Heart right ventricle (tissue), 16 donors: ENCODE measurements at regions not wholly inside any gene's neighbourhood (a gene's known extent, or its start where the extent isn't known, plus 50 kb on each side); places are given as distances from the start of the nearest gene placed in this dataset.

ENCODE experiments used
- ATAC-seq, 8 donors: fragments of 200-7000 bp; cut with Tn5 transposase; one replicate each; pipeline ENCODE4 v1.9.1; 2020; ENCODE audit warnings: mild to moderate bottlenecking in 8 of 8, moderate library complexity in 8 of 8, moderate number of reproducible peaks in 1 of 8
- DNase-seq, 2 donors: peaks; one replicate each; pipeline ENCODE4 v3.0.0-alpha.2; 2020
- H3K27ac ChIP-seq, 10 donors: fragments of 200-600 bp; sonication (generic) in 2 of 10; one replicate each; pipeline versions ENCODE4 v1.5.0 to v1.8.0; 2020 to 2022; ENCODE audit warnings: mild to moderate bottlenecking in 3 of 10
- H3K27me3 ChIP-seq, 7 donors: fragments of 200-600 bp; one replicate each; pipeline ENCODE4 v1.8.0; 2021 to 2022; ENCODE audit warnings: mild to moderate bottlenecking in 2 of 7
- H3K36me3 ChIP-seq, 9 donors: fragments of 200-600 bp; sonication (generic) in 1 of 9; one replicate each; pipeline versions ENCODE4 v1.5.0 to v1.8.0; 2020 to 2022; ENCODE audit warnings: mild to moderate bottlenecking in 2 of 9
- H3K4me1 ChIP-seq, 9 donors: fragments of 200-600 bp; sonication (generic) in 1 of 9; one replicate each; pipeline versions ENCODE4 v1.5.0 to v1.8.0; 2020 to 2022; ENCODE audit warnings: mild to moderate bottlenecking in 4 of 9
- H3K4me3 ChIP-seq, 10 donors: fragments of 200-600 bp; sonication (generic) in 2 of 10; one replicate each; pipeline versions ENCODE4 v1.5.0 to v1.8.0; 2020 to 2022; ENCODE audit warnings: mild to moderate bottlenecking in 7 of 10, moderate library complexity in 2 of 10
- H3K9me3 ChIP-seq, 11 donors: fragments of 200-600 bp in 10 of 11; sonication (generic) in 2 of 11; one replicate each; pipeline versions ENCODE4 v1.5.0 to v1.8.0; 2013 to 2022; ENCODE audit warnings: mild to moderate bottlenecking in 2 of 11, control low read depth in 1 of 11, moderate library complexity in 1 of 11
- WGBS, 2 donors: extraction: QIAGEN DNeasy Blood & Tissue Kit; methylation state at CpG; one replicate each; pipeline ENCODE4 v1.1.7; 2013; ENCODE audit warnings: inconsistent platforms in 1 of 2; 5-methylcytosine and 5-hydroxymethylcytosine counted together
- intact Hi-C, 10 donors: fragments of 100-400 bp; cut with DNase I; formaldehyde crosslinking; loops; one replicate each; pipeline versions ENCODE4 v1.11.1 to v1.14.2; 2022
- TF ChIP-seq, protein P1 (sequence below), 9 donors: fragments of 200-600 bp; sonication (generic) in 2 of 9; IDR thresholded peaks; one replicate each; pipeline versions ENCODE4 v1.5.0 to v1.8.0; 2021 to 2022; ENCODE audit warnings: antibody characterized with exemption in 9 of 9, mild to moderate bottlenecking in 5 of 9, moderate library complexity in 1 of 9
- donor health status: Arrhythmogenic right ventricular cardiomyopathy.
- donor health status: ischemic (EF 13 %, LVEDD 7.1; RV severe dilation, severe dysfunction).
- donor health status: healthy with polysubstance abuse.
- donor health status: DM: no; HTN: yes; CAD: no.
- donor health status: DM: no; HTN: no; CAD: no.
- donor health status: ischemic (EF 25% LVEDD 6.9; RV normal size, moderate dysfunction).
- donor health status: ischemic (EF 25% LVEDD 5.7; RV mildly dilated, moderate dysfunction).
- donor health status: healthy.
- donor health status: DM: yes; HTN: yes; CAD: no.
- donor health status: Ischemic cardiomyopathy.
- donor health status: ischemic (EF 35%, LVEDD 5.7; RV mildly dilated, moderate dysfunction).
- donor health status: nonischemic (EF 11% LVEDD 7.7; RV severe dilation, severe dysfunction).
- donor health status: DM: yes; HTN: yes; CAD: no.
- donor health status: PGD.
- donor health status: ischemic (EF 29% LVEDD 5.4; RV normal size, mild dysfunction).
- donor health status: nonischemic (EF 23%, LVEDD 6.1; RV moderate dilation, normal function).

DNA sequence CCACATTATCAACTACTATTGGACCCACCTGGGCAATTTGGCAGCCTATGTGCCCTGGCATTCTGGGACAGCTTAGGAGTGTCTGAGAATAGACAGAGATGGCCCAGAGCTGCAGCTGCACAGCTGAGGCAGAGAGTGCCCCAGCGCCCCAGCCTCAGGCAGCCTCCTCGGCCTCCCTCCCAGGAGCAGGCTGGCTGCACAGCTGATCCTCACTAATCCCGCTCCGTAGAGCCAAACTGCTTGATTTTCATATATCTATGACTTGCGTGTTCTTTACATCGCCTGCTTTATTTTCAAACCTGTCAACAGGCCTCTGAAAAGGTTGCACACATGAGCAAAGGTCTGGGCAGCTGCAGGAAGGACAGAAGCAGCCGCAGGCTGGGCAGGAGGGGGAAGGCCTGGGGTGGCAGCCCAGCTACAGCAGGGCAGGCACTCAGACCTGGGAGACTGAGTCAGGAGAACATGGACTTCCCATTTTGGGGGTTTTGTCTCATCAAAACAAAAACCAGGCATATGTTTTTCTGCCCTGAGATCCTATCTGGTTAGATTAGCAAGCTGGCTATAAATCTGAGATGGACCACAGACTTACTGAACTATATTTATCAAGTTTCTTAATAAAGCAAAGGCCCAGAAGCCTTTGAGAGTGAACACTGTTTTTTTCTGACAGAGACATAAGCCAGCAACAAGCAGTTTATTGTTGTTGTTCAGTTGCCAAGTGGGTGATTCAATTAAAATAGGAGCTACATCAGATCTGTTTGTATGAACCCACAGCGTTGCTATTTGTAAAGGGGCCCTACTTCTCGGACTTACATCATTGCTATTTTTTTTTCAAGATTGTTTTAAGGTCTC, 301.8 kb upstream of the DUSP10 start:
- H3K9me3 ChIP-seq = no peaks in the 10 kb centered on the region
- no peaks in the 10 kb centered on the region for H3K27me3 ChIP-seq
- H3K4me1 ChIP-seq = peaks cover 3 to 40% (median 14%) of the 10 kb centered on the region in 9 donors
- ATAC-seq (peak; percentile 29 to 83 (median 79)), DNase-seq (peak; percentile 25 to 26)
- whole genome bisulfite sequencing, 2 donors = 20 to 34% methylated on average over 9 of the region's 9 CpGs
- no peak overlapping the region for H3K4me3 ChIP-seq
- intact Hi-C loops = loop anchor here in 2 of 10 donors (5.0 to 10.0 kb wide), 2 partner anchors 299 to 301 kb away; partner anchors contain the start of gene DUSP10 (in 2 of the 2)
- TF ChIP-seq, protein P1, sequence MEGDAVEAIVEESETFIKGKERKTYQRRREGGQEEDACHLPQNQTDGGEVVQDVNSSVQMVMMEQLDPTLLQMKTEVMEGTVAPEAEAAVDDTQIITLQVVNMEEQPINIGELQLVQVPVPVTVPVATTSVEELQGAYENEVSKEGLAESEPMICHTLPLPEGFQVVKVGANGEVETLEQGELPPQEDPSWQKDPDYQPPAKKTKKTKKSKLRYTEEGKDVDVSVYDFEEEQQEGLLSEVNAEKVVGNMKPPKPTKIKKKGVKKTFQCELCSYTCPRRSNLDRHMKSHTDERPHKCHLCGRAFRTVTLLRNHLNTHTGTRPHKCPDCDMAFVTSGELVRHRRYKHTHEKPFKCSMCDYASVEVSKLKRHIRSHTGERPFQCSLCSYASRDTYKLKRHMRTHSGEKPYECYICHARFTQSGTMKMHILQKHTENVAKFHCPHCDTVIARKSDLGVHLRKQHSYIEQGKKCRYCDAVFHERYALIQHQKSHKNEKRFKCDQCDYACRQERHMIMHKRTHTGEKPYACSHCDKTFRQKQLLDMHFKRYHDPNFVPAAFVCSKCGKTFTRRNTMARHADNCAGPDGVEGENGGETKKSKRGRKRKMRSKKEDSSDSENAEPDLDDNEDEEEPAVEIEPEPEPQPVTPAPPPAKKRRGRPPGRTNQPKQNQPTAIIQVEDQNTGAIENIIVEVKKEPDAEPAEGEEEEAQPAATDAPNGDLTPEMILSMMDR (IDR thresholded peaks at IDR 0.05) = peak in 1 of 9 donors; percentile 2
- H3K27ac ChIP-seq = peak overlapping the region; percentile 62 to 88 (median 72)
- H3K36me3 ChIP-seq = no peaks in the 10 kb centered on the region

DNA sequence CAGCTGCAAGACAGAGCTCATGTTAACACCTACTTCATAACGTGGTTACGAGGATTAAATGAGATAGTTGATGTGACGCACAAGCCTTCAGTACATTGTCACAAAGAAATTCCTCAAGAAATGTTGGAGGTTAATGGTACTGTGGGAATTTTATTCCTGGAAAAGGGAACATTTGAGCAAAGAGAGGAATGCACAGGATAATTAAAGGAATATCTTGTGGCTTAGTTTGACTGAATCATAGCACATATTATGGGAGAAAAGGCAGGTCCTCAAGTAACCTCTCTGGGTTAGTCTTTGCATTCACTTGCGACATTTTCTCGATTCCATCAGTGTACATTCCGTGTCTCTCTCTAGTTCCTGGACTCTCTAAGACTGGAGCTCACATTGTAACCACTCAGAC, 300.2 kb upstream of the DUSP10 start:
- no peak for ATAC-seq
- Histone ChIP-seq H3K4me1 (peaks cover 3 to 56% (median 24%) of the 10 kb centered on the region in 9 donors), H3K4me3 (no peak overlapping the region), H3K27me3 (no peaks in the 10 kb centered on the region), H3K27ac (no peak overlapping the region), H3K36me3 (no peaks in the 10 kb centered on the region), H3K9me3 (no peaks in the 10 kb centered on the region)
- intact Hi-C loops = loop anchor here in 2 of 10 donors (5.0 to 10.0 kb wide), 2 partner anchors 297 to 300 kb away; partner anchors contain the start of gene DUSP10 (in 2 of the 2)
- TF ChIP-seq, protein P1 (IDR thresholded peaks at IDR 0.05) = no peak
- DNase-seq = no peak
- WGBS, 2 donors = 85 to 87% methylated on average over 6 of the region's 6 CpGs

DNA sequence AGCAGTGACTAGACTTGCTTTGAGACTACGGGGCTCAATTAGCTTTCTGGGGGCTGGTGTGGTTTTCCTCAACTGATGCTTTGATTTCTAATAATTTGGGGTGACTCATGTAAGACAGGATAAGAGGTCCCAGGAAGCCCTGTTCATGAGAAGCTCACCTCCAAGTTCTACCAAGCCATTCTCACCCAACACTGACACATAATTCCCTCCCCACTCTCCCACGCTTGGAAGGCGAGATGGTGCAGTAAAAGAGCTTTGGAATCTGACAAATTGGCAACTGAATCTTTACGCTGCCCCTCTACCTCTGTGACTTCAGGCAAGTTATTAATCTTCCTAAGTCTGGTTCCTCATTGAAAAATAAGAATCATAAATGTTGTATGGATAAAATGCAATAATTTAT, 299.1 kb upstream of the DUSP10 start:
- DNase-seq = no peak
- intact Hi-C loops = loop anchor here in 2 of 10 donors (5.0 to 10.0 kb wide), 2 partner anchors 296 to 299 kb away; partner anchors contain the start of gene DUSP10 (in 2 of the 2)
- TF ChIP-seq, protein P1 (IDR thresholded peaks at IDR 0.05) = no peak

GRCh38 chr1:222040121-222040805, 298.4 kb upstream of the DUSP10 start:
- ATAC-seq (peak; percentile 32 to 71 (median 56)), DNase-seq (peak in 1 of 2 donors; percentile 48)
- TF ChIP-seq, protein P1 (IDR thresholded peaks at IDR 0.05) = no peak
- Histone ChIP-seq H3K27ac (peak overlapping the region; percentile 2 to 82 (median 58)), H3K4me3 (no peak overlapping the region), H3K36me3 (no peaks in the 10 kb centered on the region), H3K4me1 (peaks cover 3 to 57% (median 24%) of the 10 kb centered on the region in 9 donors), H3K27me3 (no peaks in the 10 kb centered on the region), H3K9me3 (peaks cover 0 to 6% (median 0%) of the 10 kb centered on the region in 11 donors)
- 64 to 69% methylated on average over 11 of the region's 11 CpGs for WGBS, 2 donors
- intact Hi-C loops = loop anchor here in 2 of 10 donors (5.0 to 10.0 kb wide), 2 partner anchors 295 to 298 kb away; partner anchors contain the start of gene DUSP10 (in 2 of the 2)

More for the DNA sequence above, 299.1 kb upstream of the DUSP10 start:
- Histone ChIP-seq H3K36me3 (no peaks in the 10 kb centered on the region), H3K9me3 (no peaks in the 10 kb centered on the region), H3K27ac (peak overlapping the region in 7 of 10 donors; percentile 14 to 82 (median 68)), H3K27me3 (no peaks in the 10 kb centered on the region), H3K4me3 (no peak overlapping the region), H3K4me1 (peaks cover 3 to 57% (median 24%) of the 10 kb centered on the region in 9 donors)
- 85 to 86% methylated on average over 4 of the region's 4 CpGs for WGBS, 2 donors
- ATAC-seq = no peak
